Fibroblast of lung (primary cell): ENCODE measurements at regions not wholly inside any gene's neighbourhood (a gene's known extent, or its start where the extent isn't known, plus 50 kb on each side); places are given as distances from the start of the nearest gene placed in this dataset.

Experiments
- EZH2 ChIP-seq: IDR thresholded peaks from 2 replicates; pipeline ENCODE4 v1.5.1; 2012; ENCODE audit warnings: low read length, control low read depth, mild to moderate bottlenecking; ENCODE audit errors: missing control alignments
- TF ChIP-seq, protein P1 (sequence below), 2 donors: IDR thresholded peaks in 1 of 2; conservative IDR thresholded peaks in 1 of 2; 1 replicate in 1 of 2; 2 replicates in 1 of 2; pipeline ENCODE4 v1.5.1; 2011 to 2012; ENCODE audit warnings: low read length in 2 of 2, control low read depth in 1 of 2, inconsistent platforms in 1 of 2, low read depth in 1 of 2, mild to moderate bottlenecking in 1 of 2

DNA sequence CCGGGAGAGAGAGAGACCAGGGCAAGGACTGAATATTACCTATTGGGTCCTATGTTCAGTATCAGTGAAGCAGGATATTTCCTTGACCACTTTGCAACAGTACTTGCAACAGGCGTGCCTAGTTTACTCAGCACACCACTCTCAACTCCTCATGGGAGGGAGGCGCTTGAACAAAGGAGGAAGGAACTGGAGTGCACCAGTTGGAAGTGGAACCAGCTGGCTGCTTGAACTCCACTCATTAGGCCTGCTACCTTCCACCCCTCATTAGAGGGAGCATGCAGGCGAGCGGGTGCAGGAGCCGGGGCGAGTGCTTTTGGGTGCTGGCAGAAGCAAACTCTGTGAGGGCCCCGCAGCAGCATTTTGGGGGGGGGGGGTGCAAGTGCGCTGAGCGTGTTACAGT is 1369.6 kb upstream of the RAG2 start:
- TF ChIP-seq EZH2 = no peak
- TF ChIP-seq, protein P1, sequence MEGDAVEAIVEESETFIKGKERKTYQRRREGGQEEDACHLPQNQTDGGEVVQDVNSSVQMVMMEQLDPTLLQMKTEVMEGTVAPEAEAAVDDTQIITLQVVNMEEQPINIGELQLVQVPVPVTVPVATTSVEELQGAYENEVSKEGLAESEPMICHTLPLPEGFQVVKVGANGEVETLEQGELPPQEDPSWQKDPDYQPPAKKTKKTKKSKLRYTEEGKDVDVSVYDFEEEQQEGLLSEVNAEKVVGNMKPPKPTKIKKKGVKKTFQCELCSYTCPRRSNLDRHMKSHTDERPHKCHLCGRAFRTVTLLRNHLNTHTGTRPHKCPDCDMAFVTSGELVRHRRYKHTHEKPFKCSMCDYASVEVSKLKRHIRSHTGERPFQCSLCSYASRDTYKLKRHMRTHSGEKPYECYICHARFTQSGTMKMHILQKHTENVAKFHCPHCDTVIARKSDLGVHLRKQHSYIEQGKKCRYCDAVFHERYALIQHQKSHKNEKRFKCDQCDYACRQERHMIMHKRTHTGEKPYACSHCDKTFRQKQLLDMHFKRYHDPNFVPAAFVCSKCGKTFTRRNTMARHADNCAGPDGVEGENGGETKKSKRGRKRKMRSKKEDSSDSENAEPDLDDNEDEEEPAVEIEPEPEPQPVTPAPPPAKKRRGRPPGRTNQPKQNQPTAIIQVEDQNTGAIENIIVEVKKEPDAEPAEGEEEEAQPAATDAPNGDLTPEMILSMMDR (conservative IDR thresholded peaks at IDR 0.05 in 1 of 2, IDR thresholded peaks at IDR 0.05 in 1 of 2; ENCODE audit: low read depth in 1 of 2, low read length in 2 of 2) = no peak
